GM20000 (cell line): ENCODE measurements at regions not wholly inside any gene's neighbourhood (a gene's known extent, or its start where the extent isn't known, plus 50 kb on each side); places are given as distances from the start of the nearest gene placed in this dataset.

Experiments
- DNase-seq: peaks from one replicate; pipeline ENCODE4 v3.0.0; 2012; ENCODE audit warnings: low spot score
- CTCF ChIP-seq: IDR thresholded peaks from 2 replicates; pipeline ENCODE4 v1.5.1; 2012; ENCODE audit warnings: mild to moderate bottlenecking, control low read depth; ENCODE audit errors: extremely low read depth, missing control alignments

- no peak for TF ChIP-seq CTCF
- no peak for DNase-seq
Observed at GRCh38 chr5:125890511-125890931, 532.7 kb upstream of the GRAMD2B start.

GRCh38 chr5:125891061-125891725 lies 532.0 kb upstream of the GRAMD2B start:
- TF ChIP-seq CTCF: no peak
- DNase-seq: no peak

- no peak for DNase-seq
- no peak for TF ChIP-seq CTCF
Observed at GRCh38 chr5:125894383-125894782, 528.8 kb upstream of the GRAMD2B start.

DNA sequence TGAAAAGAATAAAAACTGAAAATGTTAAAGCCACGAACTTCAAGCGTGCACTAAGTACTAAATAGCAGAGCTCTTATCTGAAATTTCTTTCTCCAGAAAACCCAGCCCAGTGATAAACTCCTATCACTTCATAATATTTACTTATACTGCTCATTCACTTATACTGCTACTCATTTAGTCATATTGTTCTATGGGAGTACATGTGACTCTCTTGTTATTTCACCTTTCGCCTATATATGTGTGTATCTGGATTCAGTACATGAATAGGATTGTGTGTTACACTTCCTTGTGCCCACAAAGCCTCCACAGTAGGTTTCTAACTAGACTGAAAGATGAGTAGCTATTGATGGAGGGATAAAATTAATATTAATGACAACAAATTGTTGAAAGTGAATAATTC lies 526.8 kb upstream of the GRAMD2B start:
- TF ChIP-seq CTCF: no peak
- DNase-seq: no peak

DNA sequence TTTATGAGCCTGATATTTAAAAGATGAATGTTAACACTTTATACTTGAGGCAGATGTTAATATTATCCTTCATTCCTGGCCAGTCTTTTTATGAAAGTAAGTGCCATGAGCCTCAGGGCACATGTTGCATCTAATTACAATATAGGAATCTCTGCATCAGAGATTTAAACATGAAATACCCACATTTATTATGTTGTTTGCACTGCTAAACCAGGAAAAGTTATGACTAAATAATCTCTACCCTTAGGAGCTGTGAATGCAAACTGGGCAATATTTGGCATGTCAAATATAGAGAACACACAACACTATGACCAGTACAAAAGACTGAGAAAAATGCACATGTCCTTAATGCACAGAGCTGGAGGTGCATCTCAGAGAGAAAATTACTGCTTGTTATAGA lies 526.1 kb upstream of the GRAMD2B start:
- TF ChIP-seq CTCF: no peak

GRCh38 chr5:125898851-125899405 lies 524.3 kb upstream of the GRAMD2B start:
- TF ChIP-seq CTCF: no peak
- no peak for DNase-seq

More for the DNA sequence above, 526.1 kb upstream of the GRAMD2B start:
- no peak for DNase-seq

DNA sequence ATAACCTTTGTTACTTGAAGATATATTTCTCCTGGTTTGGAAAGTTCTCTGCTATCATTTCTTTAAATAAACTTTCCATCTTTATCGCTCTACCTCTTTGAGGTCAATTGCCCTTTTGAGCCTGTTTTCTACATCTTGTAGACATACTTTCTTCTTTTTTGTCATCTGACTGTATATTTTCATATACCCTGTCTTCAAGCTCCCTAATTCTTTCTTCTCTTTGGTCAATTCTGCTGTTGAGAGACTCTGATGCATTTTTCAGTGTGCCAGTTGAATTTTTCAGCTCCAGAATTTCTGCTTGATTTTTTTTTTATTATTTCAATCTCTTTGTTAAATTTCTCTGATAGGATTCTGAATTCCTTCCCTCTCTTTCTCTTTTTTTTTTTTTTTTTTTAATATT lies 511.2 kb upstream of the GRAMD2B start:
- DNase-seq: no peak

More for the DNA sequence above, 511.2 kb upstream of the GRAMD2B start:
- TF ChIP-seq CTCF: no peak
